ENCODE measurements at regions not wholly inside any gene's neighbourhood (a gene's known extent, or its start where the extent isn't known, plus 50 kb on each side); places are given as distances from the start of the nearest gene placed in this dataset.

GRCh38 chr5:29889051-29889450 is 1304.4 kb upstream of the CDH6 start:
- DNase-seq (ENCODE audit: low read depth in 2 of 2) = no peak
- no peak overlapping the region for H3K9ac ChIP-seq (ENCODE audit: insufficient read depth, low read length)
- no peaks in the 10 kb centered on the region for H3K4me1 ChIP-seq (ENCODE audit: control insufficient read depth, extremely low read depth, insufficient read depth, low read length)
- H3K4me2 ChIP-seq (ENCODE audit: extremely low read depth, insufficient read depth, low read length) = no peak overlapping the region
- no peak overlapping the region for H3K4me3 ChIP-seq (replicated peaks in 1 of 4; ENCODE audit: control extremely low read depth in 1 of 4, insufficient read depth in 1 of 4, low read depth in 3 of 4, low read length in 4 of 4)
- H3K27me3 ChIP-seq (ENCODE audit: control insufficient read depth, insufficient read depth, low read length) = no peaks in the 10 kb centered on the region
- H3K9me3 ChIP-seq (ENCODE audit: control insufficient read depth, insufficient read depth, low read depth, low read length) = no peaks in the 10 kb centered on the region
- no peak overlapping the region for H3K27ac ChIP-seq (ENCODE audit: insufficient read depth, low read length)
- no peaks in the 10 kb centered on the region for H4K20me1 ChIP-seq (ENCODE audit: control insufficient read depth, extremely low read depth, insufficient read depth, low read length)
- TF ChIP-seq CTCF (conservative IDR thresholded peaks at IDR 0.05 in 1 of 2, IDR thresholded peaks at IDR 0.05 in 1 of 2; ENCODE audit: low read depth in 1 of 2, low read length in 2 of 2) (no peak), EZH2 (IDR thresholded peaks at IDR 0.05; ENCODE audit: low read length, missing control alignments) (no peak)
- H3K79me2 ChIP-seq (ENCODE audit: control insufficient read depth, insufficient read depth, low read length) = no peaks in the 10 kb centered on the region
- no peaks in the 10 kb centered on the region for H3K36me3 ChIP-seq (ENCODE audit: control insufficient read depth, insufficient read depth, low read length)
- H2AFZ ChIP-seq (ENCODE audit: low read length) = no peak overlapping the region

GRCh38 chr5:29885595-29885994 is 1307.9 kb upstream of the CDH6 start:
- Histone ChIP-seq H3K9me3 (ENCODE audit: control insufficient read depth, insufficient read depth, low read depth, low read length) (no peaks in the 10 kb centered on the region), H3K79me2 (ENCODE audit: control insufficient read depth, insufficient read depth, low read length) (no peaks in the 10 kb centered on the region), H3K9ac (ENCODE audit: insufficient read depth, low read length) (no peak overlapping the region), H3K4me3 (replicated peaks in 1 of 4; ENCODE audit: control extremely low read depth in 1 of 4, insufficient read depth in 1 of 4, low read depth in 3 of 4, low read length in 4 of 4) (no peak overlapping the region), H2AFZ (ENCODE audit: low read length) (no peak overlapping the region), H3K27me3 (ENCODE audit: control insufficient read depth, insufficient read depth, low read length) (no peaks in the 10 kb centered on the region), H3K4me1 (ENCODE audit: control insufficient read depth, extremely low read depth, insufficient read depth, low read length) (no peaks in the 10 kb centered on the region), H3K4me2 (ENCODE audit: extremely low read depth, insufficient read depth, low read length) (no peak overlapping the region), H4K20me1 (ENCODE audit: control insufficient read depth, extremely low read depth, insufficient read depth, low read length) (no peaks in the 10 kb centered on the region), H3K36me3 (ENCODE audit: control insufficient read depth, insufficient read depth, low read length) (no peaks in the 10 kb centered on the region), H3K27ac (ENCODE audit: insufficient read depth, low read length) (no peak overlapping the region)
- TF ChIP-seq EZH2 (IDR thresholded peaks at IDR 0.05; ENCODE audit: low read length, missing control alignments) (no peak), CTCF (conservative IDR thresholded peaks at IDR 0.05 in 1 of 2, IDR thresholded peaks at IDR 0.05 in 1 of 2; ENCODE audit: low read depth in 1 of 2, low read length in 2 of 2) (no peak)
- DNase-seq (ENCODE audit: low read depth in 2 of 2) = no peak

GRCh38 chr5:29882036-29882435 is 1311.5 kb upstream of the CDH6 start:
- no peak for DNase-seq (ENCODE audit: low read depth in 2 of 2)
- Histone ChIP-seq H3K9me3 (ENCODE audit: control insufficient read depth, insufficient read depth, low read depth, low read length) (no peaks in the 10 kb centered on the region), H3K36me3 (ENCODE audit: control insufficient read depth, insufficient read depth, low read length) (no peaks in the 10 kb centered on the region), H3K79me2 (ENCODE audit: control insufficient read depth, insufficient read depth, low read length) (no peaks in the 10 kb centered on the region), H3K4me2 (ENCODE audit: extremely low read depth, insufficient read depth, low read length) (no peak overlapping the region), H3K27me3 (ENCODE audit: control insufficient read depth, insufficient read depth, low read length) (no peaks in the 10 kb centered on the region), H3K4me3 (replicated peaks in 1 of 4; ENCODE audit: control extremely low read depth in 1 of 4, insufficient read depth in 1 of 4, low read depth in 3 of 4, low read length in 4 of 4) (no peak overlapping the region), H2AFZ (ENCODE audit: low read length) (no peak overlapping the region), H4K20me1 (ENCODE audit: control insufficient read depth, extremely low read depth, insufficient read depth, low read length) (no peaks in the 10 kb centered on the region), H3K4me1 (ENCODE audit: control insufficient read depth, extremely low read depth, insufficient read depth, low read length) (no peaks in the 10 kb centered on the region), H3K27ac (ENCODE audit: insufficient read depth, low read length) (no peak overlapping the region), H3K9ac (ENCODE audit: insufficient read depth, low read length) (no peak overlapping the region)
- TF ChIP-seq EZH2 (IDR thresholded peaks at IDR 0.05; ENCODE audit: low read length, missing control alignments) (no peak), CTCF (conservative IDR thresholded peaks at IDR 0.05 in 1 of 2, IDR thresholded peaks at IDR 0.05 in 1 of 2; ENCODE audit: low read depth in 1 of 2, low read length in 2 of 2) (no peak)

All from fibroblast of lung (primary cell).